ENCODE measurements at regions not wholly inside any gene's neighbourhood (a gene's known extent, or its start where the extent isn't known, plus 50 kb on each side); places are given as distances from the start of the nearest gene placed in this dataset.

DNA sequence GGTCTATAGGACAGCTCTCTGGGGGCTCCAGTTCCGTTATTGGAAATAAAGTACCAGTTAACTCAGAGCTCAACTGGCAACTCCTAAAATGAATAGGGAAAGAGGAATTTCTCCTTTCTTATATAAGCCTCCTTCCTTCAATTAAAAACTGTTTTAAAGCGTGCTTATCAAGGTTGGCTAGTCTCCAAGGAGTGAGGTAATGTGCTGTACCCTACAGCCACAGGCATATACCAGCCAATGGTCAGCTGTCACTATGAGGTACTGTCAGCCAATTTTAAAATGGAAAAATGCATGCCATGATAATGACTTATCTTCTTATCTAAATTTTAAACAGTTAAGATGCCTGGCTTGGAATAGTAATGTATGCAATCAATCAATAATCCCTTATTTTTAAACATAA is 76.2 kb downstream of the PLCE1 start:
- TF ChIP-seq, protein P1, sequence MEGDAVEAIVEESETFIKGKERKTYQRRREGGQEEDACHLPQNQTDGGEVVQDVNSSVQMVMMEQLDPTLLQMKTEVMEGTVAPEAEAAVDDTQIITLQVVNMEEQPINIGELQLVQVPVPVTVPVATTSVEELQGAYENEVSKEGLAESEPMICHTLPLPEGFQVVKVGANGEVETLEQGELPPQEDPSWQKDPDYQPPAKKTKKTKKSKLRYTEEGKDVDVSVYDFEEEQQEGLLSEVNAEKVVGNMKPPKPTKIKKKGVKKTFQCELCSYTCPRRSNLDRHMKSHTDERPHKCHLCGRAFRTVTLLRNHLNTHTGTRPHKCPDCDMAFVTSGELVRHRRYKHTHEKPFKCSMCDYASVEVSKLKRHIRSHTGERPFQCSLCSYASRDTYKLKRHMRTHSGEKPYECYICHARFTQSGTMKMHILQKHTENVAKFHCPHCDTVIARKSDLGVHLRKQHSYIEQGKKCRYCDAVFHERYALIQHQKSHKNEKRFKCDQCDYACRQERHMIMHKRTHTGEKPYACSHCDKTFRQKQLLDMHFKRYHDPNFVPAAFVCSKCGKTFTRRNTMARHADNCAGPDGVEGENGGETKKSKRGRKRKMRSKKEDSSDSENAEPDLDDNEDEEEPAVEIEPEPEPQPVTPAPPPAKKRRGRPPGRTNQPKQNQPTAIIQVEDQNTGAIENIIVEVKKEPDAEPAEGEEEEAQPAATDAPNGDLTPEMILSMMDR (IDR thresholded peaks at IDR 0.05), result no peak
- no peak for TF ChIP-seq POLR2A (IDR thresholded peaks at IDR 0.05)
